WTC11 (cell line): ENCODE measurements at regions not wholly inside any gene's neighbourhood (a gene's known extent, or its start where the extent isn't known, plus 50 kb on each side); places are given as distances from the start of the nearest gene placed in this dataset.

Experiments
- ATAC-seq: fragments of 200-7000 bp; cut with Tn5 transposase; 2 replicates; pipeline ENCODE4 v1.10.0; 2021; ENCODE audit warnings: mild to moderate bottlenecking, moderate library complexity
- CTCF ChIA-PET: fragments of 300-600 bp; sonication (Branson Sonifier 250); formaldehyde crosslinking; loops from one replicate; lab custom pipeline; 2021; ENCODE audit warnings: antibody characterized with exemption; lab: Charles Lee
- POLR2A ChIA-PET: fragments of 350-600 bp; sonication (Branson Sonifier 250); formaldehyde crosslinking; loops from one replicate; lab custom pipeline; 2021; ENCODE audit warnings: antibody characterized with exemption; lab: Charles Lee
- DNase-seq: peaks from one replicate; pipeline ENCODE4 v3.0.0; 2021; ENCODE audit warnings: low spot score
- H3K27ac Mint-ChIP-seq: 2 replicates; pipeline ENCODE4 v1.8.0; 2021; ENCODE audit warnings: mixed read lengths
- H3K27me3 Mint-ChIP-seq: 2 replicates; pipeline ENCODE4 v1.8.0; 2021; ENCODE audit warnings: low read depth, mild to moderate bottlenecking, moderate library complexity, mixed read lengths
- H3K36me3 Mint-ChIP-seq: 2 replicates; pipeline ENCODE4 v1.8.0; 2021; ENCODE audit warnings: mixed read lengths
- H3K4me1 Mint-ChIP-seq: 2 replicates; pipeline ENCODE4 v1.8.0; 2022; ENCODE audit warnings: mixed read lengths
- H3K4me3 Mint-ChIP-seq: 2 replicates; pipeline ENCODE4 v1.8.0; 2021; ENCODE audit warnings: mild to moderate bottlenecking, moderate library complexity, mixed read lengths
- H3K9me3 Mint-ChIP-seq: 2 replicates; pipeline ENCODE4 v1.8.0; 2021; ENCODE audit warnings: mixed read lengths
- AR ChIP-seq: fragments of 250-450 bp; sonication (Bioruptor Pico); IDR thresholded peaks from 2 replicates; pipeline ENCODE4 v1.9.0; 2021; ENCODE audit warnings: mild to moderate bottlenecking
- CREM ChIP-seq: sonication (generic); formaldehyde crosslinking; IDR thresholded peaks from 2 replicates; pipeline ENCODE4 v1.8.1; 2022; ENCODE audit warnings: mild to moderate bottlenecking, missing genetic modification reagents, moderate library complexity
- CTCF ChIP-seq: fragments of 200-600 bp; IDR thresholded peaks from 2 replicates; pipeline ENCODE4 v1.8.0; 2022; ENCODE audit warnings: antibody characterized with exemption
- E2F4 ChIP-seq: sonication (generic); formaldehyde crosslinking; IDR thresholded peaks from 2 replicates; pipeline ENCODE4 v1.8.1; 2022; ENCODE audit warnings: low read depth, mild to moderate bottlenecking, moderate library complexity, missing genetic modification reagents, borderline replicate concordance
- E2F5 ChIP-seq: sonication (generic); formaldehyde crosslinking; IDR thresholded peaks from 2 replicates; pipeline ENCODE4 v1.8.1; 2022; ENCODE audit warnings: mild to moderate bottlenecking, moderate library complexity, missing genetic modification reagents
- GTF2I ChIP-seq: fragments of 250-450 bp; sonication (Bioruptor Pico); conservative IDR thresholded peaks from 2 replicates; pipeline ENCODE4 v1.4.0; 2021; ENCODE audit warnings: mild to moderate bottlenecking
- RORB ChIP-seq: fragments of 250-450 bp; sonication (Bioruptor Pico); IDR thresholded peaks from 2 replicates; pipeline ENCODE4 v1.9.0; 2021; ENCODE audit warnings: mild to moderate bottlenecking
- SOX15 ChIP-seq: fragments of 250-450 bp; sonication (Bioruptor Pico); IDR thresholded peaks from 2 replicates; pipeline ENCODE4 v1.9.0; 2021; ENCODE audit warnings: mild to moderate bottlenecking
- TP53 ChIP-seq: sonication (generic); formaldehyde crosslinking; IDR thresholded peaks from 2 replicates; pipeline ENCODE4 v1.8.1; 2023; ENCODE audit warnings: mild to moderate bottlenecking, missing genetic modification reagents
- ZNF396 ChIP-seq: fragments of 250-450 bp; sonication (Bioruptor Pico); IDR thresholded peaks from 2 replicates; pipeline ENCODE4 v1.8.0; 2021; ENCODE audit warnings: mild to moderate bottlenecking, moderate library complexity, borderline replicate concordance
- ZNF423 ChIP-seq: fragments of 250-450 bp; sonication (Bioruptor Pico); IDR thresholded peaks from 2 replicates; pipeline ENCODE4 v2.1.2; 2022; ENCODE audit warnings: mild to moderate bottlenecking, moderate library complexity
- TF ChIP-seq, protein P1 (sequence below): fragments of 250-450 bp; sonication (Bioruptor Pico); IDR thresholded peaks from 2 replicates; pipeline ENCODE4 v1.9.0; 2021; ENCODE audit warnings: mild to moderate bottlenecking, borderline replicate concordance
- TF ChIP-seq, protein P2 (sequence below): sonication (generic); formaldehyde crosslinking; IDR thresholded peaks from 2 replicates; pipeline ENCODE4 v1.8.1; 2022; ENCODE audit warnings: mild to moderate bottlenecking, missing genetic modification reagents, moderate library complexity, borderline replicate concordance
- TF ChIP-seq, protein P3 (sequence below): sonication (generic); formaldehyde crosslinking; IDR thresholded peaks from 2 replicates; pipeline ENCODE4 v1.8.1; 2023; ENCODE audit warnings: mild to moderate bottlenecking, missing genetic modification reagents, borderline replicate concordance

DNA sequence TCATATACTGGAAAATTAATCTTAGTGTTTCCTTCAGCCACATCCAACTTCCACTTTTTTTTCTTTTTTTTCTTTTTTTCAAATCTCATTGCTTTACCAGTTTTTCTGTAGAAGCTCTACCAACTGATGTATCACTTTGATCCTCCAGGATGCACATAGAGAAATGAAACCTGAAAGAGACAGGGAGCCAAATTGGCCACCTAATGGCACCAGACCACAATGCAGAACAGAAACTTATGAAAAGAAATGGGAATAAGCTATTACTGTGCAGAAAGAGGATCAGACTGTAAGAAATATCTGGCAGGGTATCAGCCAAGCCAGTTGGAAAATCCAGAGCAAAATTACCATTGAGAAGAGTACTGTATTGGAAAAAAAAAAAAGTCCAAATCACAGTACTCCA, 1514.2 kb downstream of the MRPL39 start:
- H3K4me3 Mint-ChIP-seq: no peak overlapping the region
- H3K27me3 Mint-ChIP-seq: peaks cover 3% of the 10 kb centered on the region; the same call in 1 of the 2 replicates
- no peak for TF ChIP-seq ZNF423 (CRISPR knock-in tag)
- TF ChIP-seq, protein P1, sequence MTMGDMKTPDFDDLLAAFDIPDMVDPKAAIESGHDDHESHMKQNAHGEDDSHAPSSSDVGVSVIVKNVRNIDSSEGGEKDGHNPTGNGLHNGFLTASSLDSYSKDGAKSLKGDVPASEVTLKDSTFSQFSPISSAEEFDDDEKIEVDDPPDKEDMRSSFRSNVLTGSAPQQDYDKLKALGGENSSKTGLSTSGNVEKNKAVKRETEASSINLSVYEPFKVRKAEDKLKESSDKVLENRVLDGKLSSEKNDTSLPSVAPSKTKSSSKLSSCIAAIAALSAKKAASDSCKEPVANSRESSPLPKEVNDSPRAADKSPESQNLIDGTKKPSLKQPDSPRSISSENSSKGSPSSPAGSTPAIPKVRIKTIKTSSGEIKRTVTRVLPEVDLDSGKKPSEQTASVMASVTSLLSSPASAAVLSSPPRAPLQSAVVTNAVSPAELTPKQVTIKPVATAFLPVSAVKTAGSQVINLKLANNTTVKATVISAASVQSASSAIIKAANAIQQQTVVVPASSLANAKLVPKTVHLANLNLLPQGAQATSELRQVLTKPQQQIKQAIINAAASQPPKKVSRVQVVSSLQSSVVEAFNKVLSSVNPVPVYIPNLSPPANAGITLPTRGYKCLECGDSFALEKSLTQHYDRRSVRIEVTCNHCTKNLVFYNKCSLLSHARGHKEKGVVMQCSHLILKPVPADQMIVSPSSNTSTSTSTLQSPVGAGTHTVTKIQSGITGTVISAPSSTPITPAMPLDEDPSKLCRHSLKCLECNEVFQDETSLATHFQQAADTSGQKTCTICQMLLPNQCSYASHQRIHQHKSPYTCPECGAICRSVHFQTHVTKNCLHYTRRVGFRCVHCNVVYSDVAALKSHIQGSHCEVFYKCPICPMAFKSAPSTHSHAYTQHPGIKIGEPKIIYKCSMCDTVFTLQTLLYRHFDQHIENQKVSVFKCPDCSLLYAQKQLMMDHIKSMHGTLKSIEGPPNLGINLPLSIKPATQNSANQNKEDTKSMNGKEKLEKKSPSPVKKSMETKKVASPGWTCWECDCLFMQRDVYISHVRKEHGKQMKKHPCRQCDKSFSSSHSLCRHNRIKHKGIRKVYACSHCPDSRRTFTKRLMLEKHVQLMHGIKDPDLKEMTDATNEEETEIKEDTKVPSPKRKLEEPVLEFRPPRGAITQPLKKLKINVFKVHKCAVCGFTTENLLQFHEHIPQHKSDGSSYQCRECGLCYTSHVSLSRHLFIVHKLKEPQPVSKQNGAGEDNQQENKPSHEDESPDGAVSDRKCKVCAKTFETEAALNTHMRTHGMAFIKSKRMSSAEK (CRISPR knock-in tag): no peak
- ATAC-seq (no peak), DNase-seq (no peak)
- H3K27ac Mint-ChIP-seq: no peak overlapping the region
- ChIA-PET CTCF (no interaction called here), POLR2A (no interaction called here)
- peaks cover 41% of the 10 kb centered on the region for H3K36me3 Mint-ChIP-seq
- no peaks in the 10 kb centered on the region for H3K4me1 Mint-ChIP-seq
- H3K9me3 Mint-ChIP-seq: peaks cover 70% of the 10 kb centered on the region

- CTCF ChIA-PET: no interaction called here
- ATAC-seq (no peak), DNase-seq (no peak)
- H3K4me3 Mint-ChIP-seq: no peak overlapping the region
- no peak overlapping the region for H3K27ac Mint-ChIP-seq
- peaks cover 74% of the 10 kb centered on the region for H3K9me3 Mint-ChIP-seq
- TF ChIP-seq ZNF423 (CRISPR knock-in tag) (no peak), AR (no peak)
- POLR2A ChIA-PET: no interaction called here
- H3K4me1 Mint-ChIP-seq: no peaks in the 10 kb centered on the region
- H3K27me3 Mint-ChIP-seq: no peaks in the 10 kb centered on the region
- H3K36me3 Mint-ChIP-seq: peaks cover 27% of the 10 kb centered on the region
Observed at GRCh38 chr21:24076179-24076578, 1531.1 kb downstream of the MRPL39 start.

DNA sequence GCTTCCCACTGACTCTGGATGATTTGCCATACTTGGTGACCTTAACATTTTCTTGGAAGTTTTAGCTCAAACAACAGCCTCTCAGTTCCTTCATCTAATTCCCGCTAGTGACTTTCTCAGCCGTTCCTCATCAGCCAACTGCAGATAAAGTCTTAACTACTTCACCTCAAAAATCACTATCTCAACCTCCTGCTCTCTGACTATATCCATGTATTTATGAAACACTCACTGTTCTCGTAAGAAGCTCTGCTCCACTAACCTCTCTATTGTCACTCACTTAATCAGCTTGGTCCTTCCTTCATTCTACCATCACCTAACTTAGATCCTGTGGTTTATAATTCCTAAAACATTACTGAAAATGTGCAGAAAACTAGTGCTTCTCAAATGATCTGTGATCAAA, 1551.6 kb downstream of the MRPL39 start:
- Mint-ChIP-seq H3K27me3 (no peaks in the 10 kb centered on the region), H3K9me3 (peaks cover 17% of the 10 kb centered on the region), H3K27ac (no peak overlapping the region), H3K4me1 (no peaks in the 10 kb centered on the region), H3K36me3 (peaks cover 3% of the 10 kb centered on the region; the same call in 1 of the 2 replicates), H3K4me3 (no peak overlapping the region)
- ChIA-PET CTCF (no interaction called here), POLR2A (interaction anchor here (0.7 kb wide), 1 partner anchor 10 kb away, joined by 3 read pairs; no protein-coding TSS in a partner anchor)
- no peak for DNase-seq
- ATAC-seq: no peak
- TF ChIP-seq RORB (CRISPR knock-in tag) (no peak), E2F5 (CRISPR knock-in tag) (no peak), GTF2I (CRISPR knock-in tag) (no peak), CREM (CRISPR knock-in tag) (no peak), SOX15 (no peak), TP53 (CRISPR knock-in tag) (no peak), ZNF396 (CRISPR knock-in tag) (no peak), CTCF (no peak), E2F4 (CRISPR knock-in tag) (no peak)
- TF ChIP-seq, protein P2, sequence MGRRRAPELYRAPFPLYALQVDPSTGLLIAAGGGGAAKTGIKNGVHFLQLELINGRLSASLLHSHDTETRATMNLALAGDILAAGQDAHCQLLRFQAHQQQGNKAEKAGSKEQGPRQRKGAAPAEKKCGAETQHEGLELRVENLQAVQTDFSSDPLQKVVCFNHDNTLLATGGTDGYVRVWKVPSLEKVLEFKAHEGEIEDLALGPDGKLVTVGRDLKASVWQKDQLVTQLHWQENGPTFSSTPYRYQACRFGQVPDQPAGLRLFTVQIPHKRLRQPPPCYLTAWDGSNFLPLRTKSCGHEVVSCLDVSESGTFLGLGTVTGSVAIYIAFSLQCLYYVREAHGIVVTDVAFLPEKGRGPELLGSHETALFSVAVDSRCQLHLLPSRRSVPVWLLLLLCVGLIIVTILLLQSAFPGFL (CRISPR knock-in tag): no peak
- TF ChIP-seq, protein P3, sequence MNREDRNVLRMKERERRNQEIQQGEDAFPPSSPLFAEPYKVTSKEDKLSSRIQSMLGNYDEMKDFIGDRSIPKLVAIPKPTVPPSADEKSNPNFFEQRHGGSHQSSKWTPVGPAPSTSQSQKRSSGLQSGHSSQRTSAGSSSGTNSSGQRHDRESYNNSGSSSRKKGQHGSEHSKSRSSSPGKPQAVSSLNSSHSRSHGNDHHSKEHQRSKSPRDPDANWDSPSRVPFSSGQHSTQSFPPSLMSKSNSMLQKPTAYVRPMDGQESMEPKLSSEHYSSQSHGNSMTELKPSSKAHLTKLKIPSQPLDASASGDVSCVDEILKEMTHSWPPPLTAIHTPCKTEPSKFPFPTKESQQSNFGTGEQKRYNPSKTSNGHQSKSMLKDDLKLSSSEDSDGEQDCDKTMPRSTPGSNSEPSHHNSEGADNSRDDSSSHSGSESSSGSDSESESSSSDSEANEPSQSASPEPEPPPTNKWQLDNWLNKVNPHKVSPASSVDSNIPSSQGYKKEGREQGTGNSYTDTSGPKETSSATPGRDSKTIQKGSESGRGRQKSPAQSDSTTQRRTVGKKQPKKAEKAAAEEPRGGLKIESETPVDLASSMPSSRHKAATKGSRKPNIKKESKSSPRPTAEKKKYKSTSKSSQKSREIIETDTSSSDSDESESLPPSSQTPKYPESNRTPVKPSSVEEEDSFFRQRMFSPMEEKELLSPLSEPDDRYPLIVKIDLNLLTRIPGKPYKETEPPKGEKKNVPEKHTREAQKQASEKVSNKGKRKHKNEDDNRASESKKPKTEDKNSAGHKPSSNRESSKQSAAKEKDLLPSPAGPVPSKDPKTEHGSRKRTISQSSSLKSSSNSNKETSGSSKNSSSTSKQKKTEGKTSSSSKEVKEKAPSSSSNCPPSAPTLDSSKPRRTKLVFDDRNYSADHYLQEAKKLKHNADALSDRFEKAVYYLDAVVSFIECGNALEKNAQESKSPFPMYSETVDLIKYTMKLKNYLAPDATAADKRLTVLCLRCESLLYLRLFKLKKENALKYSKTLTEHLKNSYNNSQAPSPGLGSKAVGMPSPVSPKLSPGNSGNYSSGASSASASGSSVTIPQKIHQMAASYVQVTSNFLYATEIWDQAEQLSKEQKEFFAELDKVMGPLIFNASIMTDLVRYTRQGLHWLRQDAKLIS (CRISPR knock-in tag): no peak
